HuH-7 (cell line): ENCODE measurements at regions not wholly inside any gene's neighbourhood (a gene's known extent, or its start where the extent isn't known, plus 50 kb on each side); places are given as distances from the start of the nearest gene placed in this dataset.
"Not testable (repeated sequence)": the region's sequence is repeated elsewhere in the genome, so short reads cannot be mapped to it uniquely, and the experiment has no call there.

Experiments used
- DNase-seq: peaks from one replicate; pipeline ENCODE4 v3.0.0; 2011; ENCODE audit warnings: low spot score

- no peak for DNase-seq
These were observed 1055.2 kb upstream of the POT1 start for GRCh38 chr7:125984795-125985194.

DNA sequence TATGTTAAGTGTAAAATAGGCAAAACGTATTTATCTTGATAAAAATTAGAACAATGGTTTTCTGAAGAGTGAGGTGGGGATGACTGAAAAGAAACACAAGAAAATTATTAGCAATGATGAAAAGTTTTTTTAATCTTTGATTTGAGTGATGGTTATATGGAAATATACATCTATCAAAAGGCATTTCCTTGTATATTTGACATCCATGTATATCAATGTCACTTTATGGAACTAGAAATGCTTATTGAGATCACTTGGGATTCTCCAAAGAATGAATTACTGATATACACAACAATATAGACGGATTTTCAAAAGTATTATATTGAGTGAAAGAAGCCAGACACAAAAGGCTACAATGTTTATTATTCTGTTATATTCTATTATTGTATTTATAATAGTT lies 1042.0 kb upstream of the POT1 start:
- DNase-seq = no peak

DNA sequence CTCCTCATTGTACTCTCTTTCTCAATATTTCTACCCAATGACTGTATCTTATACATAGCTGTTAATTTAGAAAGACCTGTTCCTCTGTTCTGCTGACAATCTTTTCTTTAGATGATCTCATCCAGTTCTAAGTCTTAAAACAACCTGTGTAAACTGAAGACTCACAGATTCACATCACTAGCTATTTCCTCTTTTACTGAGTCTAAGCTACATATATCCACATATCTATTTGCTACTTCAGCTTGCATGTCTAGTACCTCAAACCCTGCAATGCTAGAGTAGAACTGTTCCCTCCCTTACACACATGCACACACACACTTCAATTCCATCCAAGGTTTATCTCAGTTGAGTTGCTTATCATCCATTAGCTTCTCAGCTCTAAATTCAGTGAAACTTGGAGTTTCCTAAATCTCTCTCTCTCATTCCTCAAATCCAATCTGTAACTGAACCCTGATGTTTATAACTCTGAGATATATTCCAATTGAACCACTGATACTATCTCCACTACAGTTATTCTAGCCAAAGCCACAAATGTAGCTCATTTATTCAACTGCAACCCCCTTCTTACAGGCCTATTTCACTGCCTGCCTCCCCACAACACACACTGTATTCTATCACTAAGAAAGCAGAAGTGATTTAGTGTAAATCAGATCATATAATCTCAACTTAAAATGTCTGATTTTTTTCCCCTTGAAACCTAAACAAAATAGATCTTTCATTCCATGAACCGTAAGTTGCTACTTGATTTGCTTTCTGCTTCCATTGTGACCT lies 1036.8 kb upstream of the POT1 start:
- DNase-seq = no peak

GRCh38 chr7:125934955-125935354 lies 1005.3 kb upstream of the POT1 start:
- DNase-seq = no peak

DNA sequence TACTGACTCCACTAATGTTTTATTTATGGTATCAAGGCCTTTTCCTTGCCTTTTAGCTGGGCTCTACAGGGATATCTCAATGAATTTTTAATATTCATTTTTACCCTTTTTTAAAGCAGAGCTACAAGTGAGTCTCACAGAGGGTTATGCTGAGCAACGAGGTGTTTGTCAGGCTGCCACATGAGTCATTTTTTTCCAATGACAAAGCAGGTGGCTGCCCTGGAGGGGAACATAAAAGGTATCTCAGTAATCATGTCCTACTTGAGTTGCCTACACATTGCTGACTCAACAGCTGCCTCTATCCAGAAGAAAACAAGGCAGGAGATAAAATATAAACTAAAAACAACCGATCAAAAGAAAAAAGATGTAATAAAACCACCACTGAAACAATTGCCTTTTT lies 1004.9 kb upstream of the POT1 start:
- DNase-seq = no peak

- no peak for DNase-seq
These were observed 1001.2 kb upstream of the POT1 start for GRCh38 chr7:125930848-125931247.

DNA sequence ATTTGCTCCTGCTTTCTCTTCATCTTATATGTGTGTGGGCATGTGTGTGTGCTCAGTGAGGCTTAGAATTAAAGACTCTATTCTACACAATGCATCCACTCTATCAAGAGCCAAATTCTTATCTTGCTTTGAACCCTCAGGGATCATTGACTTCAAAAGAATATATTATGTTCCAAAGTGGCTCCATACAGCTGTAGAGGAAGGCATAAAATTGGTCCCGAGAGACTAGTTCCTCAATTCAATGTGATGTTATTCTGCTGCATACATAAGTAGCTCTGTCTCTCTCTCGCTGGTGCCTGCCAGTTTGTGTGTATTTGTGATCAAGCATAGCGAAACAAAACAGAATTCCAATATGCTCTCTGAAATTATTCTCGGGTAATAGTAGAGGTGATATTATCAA lies 997.9 kb upstream of the POT1 start:
- DNase-seq = no peak

GRCh38 chr7:125926621-125927020 lies 997.0 kb upstream of the POT1 start:
- no peak for DNase-seq

DNA sequence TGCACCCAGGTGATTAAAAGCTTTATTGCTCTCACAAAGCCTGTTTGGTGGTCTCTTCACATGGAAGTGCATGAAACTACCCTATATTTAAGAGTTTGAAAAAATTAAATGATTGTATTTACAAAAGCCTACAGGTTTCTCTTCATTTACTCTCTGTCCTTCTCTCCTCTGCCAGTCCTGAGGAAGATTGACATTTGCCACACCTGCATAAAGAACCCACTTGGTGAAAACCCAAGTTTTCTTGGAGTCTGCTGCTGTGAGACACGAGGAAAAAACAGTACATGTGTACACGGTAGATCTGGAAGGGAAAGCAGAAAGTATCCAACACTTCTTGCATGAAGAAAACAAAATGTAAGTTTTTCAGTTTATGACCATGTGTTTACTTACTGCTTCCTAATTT lies 994.4 kb upstream of the POT1 start:
- DNase-seq = no peak

GRCh38 chr7:125915381-125915948 lies 985.8 kb upstream of the POT1 start:
- DNase-seq = not testable (repeated sequence)

DNA sequence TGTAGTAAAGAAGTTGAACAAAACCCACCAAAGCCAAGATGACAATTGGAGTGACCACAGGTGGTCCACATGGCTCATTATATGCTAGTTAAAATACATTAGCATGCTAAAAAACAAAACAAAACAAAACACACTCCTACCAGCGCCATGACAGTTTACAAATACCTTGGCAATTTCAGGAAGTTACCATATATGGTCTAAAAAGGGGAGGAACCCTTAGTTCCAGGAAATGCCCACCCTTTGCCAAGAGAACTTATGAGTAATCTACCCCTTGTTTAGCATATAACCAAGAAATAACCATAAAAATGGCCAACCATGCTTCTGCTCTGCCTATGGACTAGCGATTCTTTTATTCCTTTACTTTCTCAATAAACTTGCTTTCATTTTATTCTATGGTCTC lies 979.1 kb upstream of the POT1 start:
- DNase-seq = no peak

GRCh38 chr7:125899577-125899976 lies 970.0 kb upstream of the POT1 start:
- DNase-seq = no peak

- DNase-seq = no peak
These were observed 962.8 kb upstream of the POT1 start for GRCh38 chr7:125892434-125892833.

DNA sequence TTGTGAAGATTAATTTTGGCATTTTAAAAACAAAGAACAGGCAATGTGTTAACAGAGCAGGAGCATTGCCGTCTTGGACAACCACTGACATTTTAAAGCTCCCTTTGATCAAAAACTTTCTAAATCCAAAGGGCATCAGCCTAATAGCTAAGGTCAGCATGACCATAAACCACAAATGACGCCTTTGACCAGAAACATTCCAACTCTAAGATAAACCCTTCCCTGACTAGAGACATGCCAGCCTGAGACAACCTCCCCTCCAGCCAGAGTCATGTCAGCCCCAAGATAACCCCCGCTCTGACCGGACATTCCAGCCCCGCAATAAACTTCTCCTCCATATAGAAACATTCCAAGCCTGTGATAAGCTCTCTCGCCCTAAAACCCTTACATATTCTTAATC lies 949.4 kb upstream of the POT1 start:
- DNase-seq = peak; percentile 20

GRCh38 chr7:125878235-125878956 lies 948.8 kb upstream of the POT1 start:
- DNase-seq = no peak

- DNase-seq = no peak
These were observed 947.6 kb upstream of the POT1 start for GRCh38 chr7:125877246-125877645.

DNA sequence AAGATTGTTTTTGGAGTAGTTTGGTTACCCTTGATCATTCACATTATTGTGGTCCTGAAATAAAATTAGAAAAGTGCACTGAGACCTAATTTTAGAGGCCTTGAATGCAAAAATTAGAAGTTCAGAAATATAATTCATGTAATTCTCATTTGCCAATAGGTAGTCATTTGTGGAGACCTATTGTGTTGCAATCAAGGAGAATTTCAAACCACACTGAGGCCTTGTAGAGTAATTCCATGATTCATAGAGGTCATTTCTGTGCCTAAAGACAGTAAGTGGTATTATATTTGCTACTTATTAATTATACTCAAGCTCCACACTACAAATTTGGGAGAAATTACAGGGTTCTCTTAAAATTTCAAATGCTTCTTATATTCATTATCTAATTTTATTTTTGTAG lies 946.8 kb upstream of the POT1 start:
- no peak for DNase-seq

- no peak for DNase-seq
These were observed 941.8 kb upstream of the POT1 start for GRCh38 chr7:125871431-125871830.

GRCh38 chr7:125857606-125858005 lies 928.0 kb upstream of the POT1 start:
- DNase-seq = no peak

- no peak for DNase-seq
These were observed 918.5 kb upstream of the POT1 start for GRCh38 chr7:125848157-125848556.

DNA sequence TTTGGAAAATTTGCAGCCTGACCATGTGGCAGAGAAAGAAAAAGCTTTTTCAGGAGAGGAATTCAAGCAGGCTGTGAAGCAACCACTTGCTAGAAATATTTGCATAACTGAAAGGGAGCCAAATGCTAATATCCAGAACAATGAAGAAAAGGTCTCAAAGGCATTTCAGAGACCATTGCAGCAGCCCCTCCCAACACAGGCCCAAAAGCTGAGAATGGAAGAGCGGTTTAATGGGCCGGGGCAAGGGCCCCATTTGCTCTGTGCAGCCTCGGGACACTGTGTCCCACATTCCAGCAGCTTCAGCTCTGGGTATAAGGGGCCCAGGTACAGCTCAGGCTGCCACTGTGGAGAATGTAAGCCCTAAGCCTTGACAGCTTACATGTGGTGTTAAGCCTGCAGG lies 918.1 kb upstream of the POT1 start:
- DNase-seq = no peak

- DNase-seq = no peak
These were observed 917.4 kb upstream of the POT1 start for GRCh38 chr7:125847055-125847454.

DNA sequence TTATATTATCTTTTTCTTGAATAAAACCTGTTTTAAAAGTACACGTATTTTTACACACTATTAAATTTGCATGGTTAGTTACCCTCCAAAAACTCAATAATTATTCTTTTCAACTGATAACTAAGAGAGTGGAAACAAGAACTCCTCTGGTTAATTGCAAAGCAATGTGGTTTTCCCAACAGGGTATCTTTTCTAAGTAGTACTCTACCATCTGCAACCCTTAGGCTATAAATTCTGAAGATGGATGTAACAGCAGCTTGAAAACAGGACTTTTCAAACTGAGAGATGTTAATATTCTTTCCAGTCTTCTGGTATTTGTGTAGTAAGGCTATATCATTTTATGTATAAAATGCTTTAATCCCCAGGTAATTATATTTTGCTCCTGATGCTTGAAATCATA lies 916.1 kb upstream of the POT1 start:
- DNase-seq = no peak
